ENCODE measurements at regions not wholly inside any gene's neighbourhood (a gene's known extent, or its start where the extent isn't known, plus 50 kb on each side); places are given as distances from the start of the nearest gene placed in this dataset.
A peak's percentile ranks its signal among the peaks of the same experiment; 100 is the strongest.

GRCh38 chr13:20351281-20352022 is 119.3 kb upstream of the GJB6 start:
- DNase-seq = peak; percentile 53 to 64

- DNase-seq = no peak
Measured at GRCh38 chr13:20350819-20351218, 118.7 kb upstream of the GJB6 start.

GRCh38 chr13:20350382-20350763 is 118.3 kb upstream of the GJB6 start:
- DNase-seq = no peak

- no peak for DNase-seq
Measured at GRCh38 chr13:20349564-20350381, 117.7 kb upstream of the GJB6 start.

GRCh38 chr13:20348645-20349408 is 116.7 kb upstream of the GJB6 start:
- DNase-seq = no peak

- no peak for DNase-seq
Measured at GRCh38 chr13:20348018-20348417, 115.9 kb upstream of the GJB6 start.

GRCh38 chr13:20344836-20345490 is 112.8 kb upstream of the GJB6 start:
- no peak for DNase-seq

- DNase-seq = no peak
Measured at GRCh38 chr13:20342311-20342710, 110.2 kb upstream of the GJB6 start.

- no peak for DNase-seq
Measured at GRCh38 chr13:20340759-20341171, 108.6 kb upstream of the GJB6 start.

DNA sequence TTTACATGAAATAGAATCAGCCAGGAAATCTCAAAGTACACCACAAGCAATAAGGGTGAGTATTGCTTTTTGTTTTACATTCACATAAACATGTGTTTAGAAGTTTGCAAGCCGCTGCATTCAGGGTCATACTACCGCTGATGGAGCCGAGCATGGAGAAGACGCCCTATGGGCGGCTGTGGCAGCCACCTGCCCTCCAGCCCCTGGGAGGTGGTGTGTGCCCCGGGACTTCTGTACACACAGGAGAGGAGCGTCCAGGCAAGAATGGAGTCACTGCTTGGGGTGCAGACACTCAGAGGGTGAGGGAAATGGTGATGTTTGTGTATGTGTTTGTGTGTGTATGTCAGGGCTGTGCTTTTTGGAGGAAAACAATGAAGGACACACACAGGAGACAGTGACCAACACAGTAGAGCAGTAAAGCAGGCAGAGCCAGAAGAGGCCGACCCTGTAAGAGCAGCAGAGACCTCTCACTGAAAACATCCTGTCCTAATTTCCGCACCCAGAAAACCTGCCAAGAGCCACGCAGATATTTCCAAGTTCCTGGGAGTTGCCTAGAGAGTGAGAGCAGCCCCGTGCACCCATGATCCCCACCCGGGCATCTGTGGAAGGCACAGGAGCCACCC is 108.1 kb upstream of the GJB6 start:
- DNase-seq = no peak

- DNase-seq = no peak
Measured at GRCh38 chr13:20337884-20338551, 105.9 kb upstream of the GJB6 start.

DNA sequence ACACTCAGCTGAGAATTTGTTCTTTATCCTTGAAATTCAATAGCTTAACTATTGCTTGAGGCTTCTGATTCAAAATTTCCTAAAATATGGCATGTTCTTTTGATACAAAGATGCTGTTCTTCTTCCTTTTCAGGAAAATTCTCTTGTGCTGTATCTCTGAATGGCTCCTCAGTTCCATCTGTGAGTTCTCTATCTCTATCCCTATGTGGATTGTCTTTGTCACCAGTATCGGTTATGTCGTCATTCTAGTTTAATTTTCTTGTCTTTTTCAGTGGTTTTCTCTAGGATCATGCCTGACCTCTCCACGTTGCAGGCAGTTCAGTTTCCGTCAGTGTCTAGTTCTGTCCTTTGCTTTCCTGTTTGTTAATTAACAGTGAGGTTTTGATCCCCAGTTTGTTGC is 104.6 kb upstream of the GJB6 start:
- no peak for DNase-seq

- DNase-seq = no peak
Measured at GRCh38 chr13:20334309-20334708, 102.2 kb upstream of the GJB6 start.

GRCh38 chr13:20332361-20333096 is 100.4 kb upstream of the GJB6 start:
- no peak for DNase-seq

DNA sequence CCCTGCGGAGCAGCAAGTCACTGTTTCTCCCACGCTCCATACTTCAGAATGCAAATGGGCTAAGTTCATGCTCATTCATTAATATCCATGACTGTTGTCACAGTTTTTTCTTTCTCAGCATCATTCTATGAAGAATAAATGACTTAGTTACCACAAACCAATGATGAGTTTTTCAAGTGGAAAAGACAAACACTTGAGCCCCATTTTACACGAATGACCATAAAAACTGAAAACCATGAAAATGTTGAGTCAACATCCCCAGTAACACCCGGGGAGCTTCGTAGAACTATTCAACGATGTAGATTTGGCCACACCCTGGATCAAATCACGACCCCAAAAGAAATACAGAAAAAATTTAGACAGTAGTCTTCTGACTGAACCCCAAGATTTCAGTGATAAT is 99.8 kb upstream of the GJB6 start:
- no peak for DNase-seq

- DNase-seq = no peak
Measured at GRCh38 chr13:20331419-20331818, 99.3 kb upstream of the GJB6 start.

GRCh38 chr13:20326809-20327208 is 94.7 kb upstream of the GJB6 start:
- DNase-seq = no peak

- no peak for DNase-seq
Measured at GRCh38 chr13:20326276-20326675, 94.2 kb upstream of the GJB6 start.

- DNase-seq = no peak
Measured at GRCh38 chr13:20320885-20321284, 88.8 kb upstream of the GJB6 start.

DNA sequence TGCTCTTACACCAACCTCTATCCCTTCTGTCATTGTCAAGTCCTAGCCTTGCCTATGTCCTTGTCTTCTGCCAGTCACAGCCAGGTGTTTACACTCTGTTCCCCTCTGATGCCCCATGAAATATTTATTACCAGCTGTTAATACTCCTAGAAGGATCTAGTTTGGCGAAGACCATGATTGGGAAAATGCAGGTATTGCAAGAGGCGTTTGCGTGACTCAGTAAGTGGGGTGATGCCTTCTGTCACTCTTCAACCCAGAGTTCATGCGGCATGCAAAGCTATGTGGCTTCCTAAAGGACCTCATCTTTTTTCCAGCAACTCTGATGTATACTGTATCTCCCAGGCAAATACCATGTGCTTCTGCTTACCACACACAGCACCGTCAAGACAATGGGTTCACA is 81.8 kb upstream of the GJB6 start:
- no peak for DNase-seq

- DNase-seq = no peak
Measured at GRCh38 chr13:20312292-20312691, 80.2 kb upstream of the GJB6 start.
